AG09309 (cell line): ENCODE measurements at regions not wholly inside any gene's neighbourhood (a gene's known extent, or its start where the extent isn't known, plus 50 kb on each side); places are given as distances from the start of the nearest gene placed in this dataset.

ENCODE experiments used
- DNase-seq: peaks from one replicate; pipeline ENCODE4 v3.0.0-alpha.2; 2010; ENCODE audit warnings: low read depth
- H3K4me3 ChIP-seq: 2 replicates; pipeline ENCODE4 v1.5.1; 2011; ENCODE audit warnings: mild to moderate bottlenecking, low read depth, low read length, moderate library complexity; ENCODE audit not compliant: control insufficient read depth
- TF ChIP-seq, protein P1 (sequence below): IDR thresholded peaks from 2 replicates; pipeline ENCODE4 v1.5.1; 2011; ENCODE audit warnings: mild to moderate bottlenecking, low read depth, low read length, inconsistent platforms; ENCODE audit not compliant: insufficient read depth, control insufficient read depth; ENCODE audit errors: missing control alignments

- no peak for DNase-seq
Measured at GRCh38 chr1:229984310-229984991, 82.6 kb upstream of the GALNT2 start.

DNA sequence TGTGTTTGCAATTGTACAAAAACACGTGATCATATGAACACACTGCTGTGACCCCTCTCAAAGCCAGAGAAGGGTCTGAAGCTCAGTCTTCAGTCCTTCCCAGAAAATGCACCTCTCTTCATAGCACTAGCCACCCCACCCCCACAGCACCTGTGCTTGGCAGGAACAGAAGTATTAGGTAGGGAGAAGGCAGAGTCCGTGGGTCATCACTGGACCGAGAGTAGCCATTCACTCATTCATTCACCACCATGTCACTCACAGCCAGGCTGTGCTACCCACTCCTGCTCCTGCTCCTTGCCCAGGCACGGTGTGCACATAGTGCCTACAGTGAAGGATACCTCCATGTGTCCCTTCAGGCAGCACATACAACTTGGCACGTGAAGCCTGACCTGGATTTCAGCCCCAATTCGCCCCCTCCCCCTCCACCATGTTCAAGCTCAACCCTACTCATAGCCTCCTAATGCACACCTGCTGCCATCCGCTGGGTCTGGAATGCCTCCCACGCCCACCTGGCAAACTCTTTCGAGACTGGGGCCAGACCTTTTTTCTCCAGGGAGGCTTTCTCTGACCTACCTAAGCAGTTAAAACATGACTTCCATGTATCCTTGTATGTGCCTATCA is 81.9 kb upstream of the GALNT2 start:
- DNase-seq: no peak
- TF ChIP-seq, protein P1, sequence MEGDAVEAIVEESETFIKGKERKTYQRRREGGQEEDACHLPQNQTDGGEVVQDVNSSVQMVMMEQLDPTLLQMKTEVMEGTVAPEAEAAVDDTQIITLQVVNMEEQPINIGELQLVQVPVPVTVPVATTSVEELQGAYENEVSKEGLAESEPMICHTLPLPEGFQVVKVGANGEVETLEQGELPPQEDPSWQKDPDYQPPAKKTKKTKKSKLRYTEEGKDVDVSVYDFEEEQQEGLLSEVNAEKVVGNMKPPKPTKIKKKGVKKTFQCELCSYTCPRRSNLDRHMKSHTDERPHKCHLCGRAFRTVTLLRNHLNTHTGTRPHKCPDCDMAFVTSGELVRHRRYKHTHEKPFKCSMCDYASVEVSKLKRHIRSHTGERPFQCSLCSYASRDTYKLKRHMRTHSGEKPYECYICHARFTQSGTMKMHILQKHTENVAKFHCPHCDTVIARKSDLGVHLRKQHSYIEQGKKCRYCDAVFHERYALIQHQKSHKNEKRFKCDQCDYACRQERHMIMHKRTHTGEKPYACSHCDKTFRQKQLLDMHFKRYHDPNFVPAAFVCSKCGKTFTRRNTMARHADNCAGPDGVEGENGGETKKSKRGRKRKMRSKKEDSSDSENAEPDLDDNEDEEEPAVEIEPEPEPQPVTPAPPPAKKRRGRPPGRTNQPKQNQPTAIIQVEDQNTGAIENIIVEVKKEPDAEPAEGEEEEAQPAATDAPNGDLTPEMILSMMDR: no peak

More at GRCh38 chr1:229984310-229984991, 82.6 kb upstream of the GALNT2 start:
- no peak overlapping the region for H3K4me3 ChIP-seq
- TF ChIP-seq, protein P1: no peak

GRCh38 chr1:229985613-229986010 is 81.4 kb upstream of the GALNT2 start:
- no peak for DNase-seq
- TF ChIP-seq, protein P1: no peak
- H3K4me3 ChIP-seq: no peak overlapping the region

More for the DNA sequence above, 81.9 kb upstream of the GALNT2 start:
- no peak overlapping the region for H3K4me3 ChIP-seq

GRCh38 chr1:229986737-229987337 is 80.2 kb upstream of the GALNT2 start:
- H3K4me3 ChIP-seq: no peak overlapping the region
- TF ChIP-seq, protein P1: no peak
- DNase-seq: no peak

DNA sequence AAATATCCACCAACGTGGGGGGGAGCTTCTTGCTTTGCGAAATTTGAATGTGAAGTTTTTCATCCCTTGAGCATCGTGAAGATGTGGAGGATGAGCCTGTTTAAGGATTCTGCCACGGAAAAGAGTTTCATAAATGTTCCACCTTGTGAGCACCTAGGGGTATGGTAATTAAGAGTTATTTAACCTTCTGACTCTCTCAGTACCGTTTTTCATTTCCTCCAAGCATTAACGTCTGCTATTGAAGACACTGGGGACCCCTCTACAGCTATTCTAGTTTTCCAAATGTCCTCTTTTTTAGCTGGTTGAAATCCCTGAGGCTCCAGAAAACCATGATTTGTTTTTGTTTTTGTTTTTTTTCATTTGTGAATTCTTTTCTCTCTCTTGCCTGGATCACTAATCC is 79.1 kb upstream of the GALNT2 start:
- no peak for DNase-seq
- TF ChIP-seq, protein P1: no peak
- H3K4me3 ChIP-seq: no peak overlapping the region

GRCh38 chr1:229988534-229988933 is 78.5 kb upstream of the GALNT2 start:
- TF ChIP-seq, protein P1: no peak
- no peak for DNase-seq
- H3K4me3 ChIP-seq: no peak overlapping the region
